ENCODE measurements at regions not wholly inside any gene's neighbourhood (a gene's known extent, or its start where the extent isn't known, plus 50 kb on each side); places are given as distances from the start of the nearest gene placed in this dataset.
"Not testable (repeated sequence)": the region's sequence is repeated elsewhere in the genome, so short reads cannot be mapped to it uniquely, and the experiment has no call there.

GRCh38 chr5:99187611-99188010, 258.8 kb upstream of the CHD1 start:
- DNase-seq (ENCODE audit: extremely low read depth in 1 of 2, low read depth in 1 of 2) = no peak

GRCh38 chr5:99179206-99179605, 250.4 kb upstream of the CHD1 start:
- no peak for DNase-seq (ENCODE audit: extremely low read depth in 1 of 2, low read depth in 1 of 2)

GRCh38 chr5:99177796-99178195, 249.0 kb upstream of the CHD1 start:
- DNase-seq (ENCODE audit: extremely low read depth in 1 of 2, low read depth in 1 of 2) = no peak

DNA sequence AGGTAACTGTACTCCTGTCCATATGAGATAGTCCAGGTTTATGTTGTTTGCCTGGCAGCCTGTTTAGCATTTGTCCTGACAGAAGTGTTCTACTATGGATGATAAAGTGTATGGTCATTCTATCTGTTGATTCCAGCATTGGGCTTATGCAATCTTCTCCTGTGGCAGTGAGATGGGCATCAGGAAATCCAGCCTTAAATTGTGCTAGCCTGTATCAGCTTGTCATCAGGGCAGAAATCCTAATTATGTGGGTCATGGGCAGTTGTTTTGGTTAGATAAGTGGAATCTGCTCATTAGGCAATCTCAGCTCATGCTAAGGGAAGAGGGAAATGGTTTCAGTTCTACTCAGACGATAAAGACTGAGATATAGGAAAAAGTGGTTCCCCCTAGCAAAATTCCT, 247.4 kb upstream of the CHD1 start:
- DNase-seq (ENCODE audit: extremely low read depth in 1 of 2, low read depth in 1 of 2) = no peak

DNA sequence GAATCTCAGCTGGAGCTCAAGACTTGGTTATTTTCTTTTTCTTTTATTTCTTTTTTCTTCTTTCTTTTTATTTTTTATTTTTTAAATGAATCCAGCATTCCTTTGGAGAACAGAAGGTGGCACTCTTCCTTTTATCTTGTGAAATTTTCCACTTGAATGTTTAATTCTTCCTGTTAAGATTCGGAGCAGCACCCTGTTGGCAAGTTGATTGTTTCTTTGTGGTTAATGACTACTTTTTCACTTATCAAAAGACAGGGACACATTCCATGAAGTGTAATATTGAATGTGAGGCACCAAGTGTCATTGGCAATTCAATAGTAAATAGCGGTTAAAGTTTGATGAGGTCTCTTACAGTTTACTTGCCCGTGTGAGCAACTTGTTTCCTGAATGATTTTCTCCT, 240.5 kb upstream of the CHD1 start:
- DNase-seq (ENCODE audit: extremely low read depth in 1 of 2, low read depth in 1 of 2) = no peak

DNA sequence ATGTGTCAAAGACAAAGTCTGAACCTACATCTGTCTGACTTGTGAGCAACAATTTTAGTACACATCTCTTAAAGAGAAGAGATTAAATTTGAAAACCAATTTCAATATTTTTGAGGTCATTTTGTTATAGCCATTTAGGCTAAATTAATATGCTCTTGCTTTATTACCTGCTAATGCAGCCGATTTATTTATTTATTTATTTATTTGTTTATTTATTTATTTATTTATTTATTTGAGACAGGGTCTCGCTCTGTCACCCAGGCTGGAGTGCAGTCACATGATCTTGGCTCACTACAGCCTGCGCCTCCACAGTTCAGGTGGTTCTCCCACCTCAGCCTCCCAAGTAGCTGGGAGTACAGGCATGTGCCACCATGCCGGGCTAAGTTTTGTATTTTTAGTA, 232.7 kb upstream of the CHD1 start:
- not testable (repeated sequence) for DNase-seq (ENCODE audit: extremely low read depth in 1 of 2, low read depth in 1 of 2)

DNA sequence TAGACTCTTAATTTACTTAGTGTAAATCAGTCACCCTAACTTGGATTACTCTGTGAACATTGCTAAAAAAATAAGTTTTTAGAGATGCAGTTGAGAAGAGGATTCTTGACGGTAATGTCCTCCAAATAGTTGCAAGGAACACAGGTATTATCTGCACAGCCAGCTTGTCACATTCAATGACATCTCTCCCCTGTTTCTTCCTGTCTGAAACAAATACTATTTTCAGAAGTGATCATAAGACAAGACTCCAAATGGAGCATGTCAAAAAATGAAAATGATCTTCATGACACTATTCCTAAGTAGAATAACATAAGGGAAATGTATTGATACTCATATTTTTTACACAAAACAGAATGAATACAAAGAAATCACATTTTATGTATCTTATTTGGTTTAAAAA, 227.9 kb upstream of the CHD1 start:
- DNase-seq (ENCODE audit: extremely low read depth in 1 of 2, low read depth in 1 of 2) = no peak

DNA sequence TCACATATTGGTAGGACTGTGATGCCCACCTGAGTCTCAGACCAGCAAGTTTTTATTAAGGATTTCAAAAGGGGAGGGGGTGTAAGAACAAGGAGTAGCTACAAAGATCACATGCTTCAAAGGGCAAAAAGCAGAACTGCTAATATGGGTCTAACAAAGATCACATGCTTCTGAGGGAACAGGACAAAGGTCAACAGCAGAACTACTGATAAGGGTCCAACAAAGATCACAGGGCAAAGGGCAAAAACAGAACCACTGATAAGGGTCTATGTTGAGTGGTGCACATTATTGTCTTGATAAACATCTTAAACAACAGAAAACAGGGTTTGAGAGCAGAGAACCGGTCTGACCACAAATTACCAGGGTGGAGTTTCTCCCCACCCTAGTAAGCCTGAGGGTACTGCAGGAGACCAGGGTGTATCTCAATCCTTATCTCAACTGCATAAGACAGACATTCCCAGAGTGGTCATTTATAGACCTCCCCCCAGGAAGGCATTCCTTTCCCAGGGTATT, 214.5 kb upstream of the CHD1 start:
- not testable (repeated sequence) for DNase-seq (ENCODE audit: extremely low read depth in 1 of 2, low read depth in 1 of 2)

GRCh38 chr5:99141534-99142128, 212.8 kb upstream of the CHD1 start:
- DNase-seq (ENCODE audit: extremely low read depth in 1 of 2, low read depth in 1 of 2) = no peak

GRCh38 chr5:99138911-99139310, 210.1 kb upstream of the CHD1 start:
- no peak for DNase-seq (ENCODE audit: extremely low read depth in 1 of 2, low read depth in 1 of 2)

GRCh38 chr5:99133921-99134320, 205.1 kb upstream of the CHD1 start:
- no peak for DNase-seq (ENCODE audit: extremely low read depth in 1 of 2, low read depth in 1 of 2)

GRCh38 chr5:99129768-99130501, 201.1 kb upstream of the CHD1 start:
- no peak for DNase-seq (ENCODE audit: extremely low read depth in 1 of 2, low read depth in 1 of 2)

- no peak for DNase-seq (ENCODE audit: extremely low read depth in 1 of 2, low read depth in 1 of 2)
Measured at GRCh38 chr5:99122976-99123375, 194.2 kb upstream of the CHD1 start.

- DNase-seq (ENCODE audit: extremely low read depth in 1 of 2, low read depth in 1 of 2) = no peak
Measured at GRCh38 chr5:99119326-99119725, 190.5 kb upstream of the CHD1 start.

DNA sequence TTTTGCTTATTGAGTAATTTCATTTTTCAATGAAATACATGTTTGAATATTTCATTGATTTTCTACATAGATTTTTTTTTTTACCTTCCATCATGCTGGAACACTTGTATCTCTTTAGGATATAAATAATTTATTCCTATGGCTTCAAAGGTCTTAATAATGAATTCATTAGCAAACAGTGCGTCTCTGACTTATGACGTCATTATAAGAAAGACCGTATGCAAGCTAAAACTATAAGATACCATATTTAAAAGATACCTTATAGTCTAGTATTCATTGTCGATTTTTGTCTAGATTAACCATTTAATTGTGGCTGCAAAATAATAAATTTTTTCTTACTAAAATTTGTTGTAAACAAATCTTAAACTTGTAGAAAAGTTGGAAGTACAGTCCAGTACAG, 187.7 kb upstream of the CHD1 start:
- DNase-seq (ENCODE audit: extremely low read depth in 1 of 2, low read depth in 1 of 2) = no peak

- no peak for DNase-seq (ENCODE audit: extremely low read depth in 1 of 2, low read depth in 1 of 2)
Measured at GRCh38 chr5:99109894-99110293, 181.1 kb upstream of the CHD1 start.

GRCh38 chr5:99105216-99105615, 176.4 kb upstream of the CHD1 start:
- DNase-seq (ENCODE audit: extremely low read depth in 1 of 2, low read depth in 1 of 2) = no peak

- no peak for DNase-seq (ENCODE audit: extremely low read depth in 1 of 2, low read depth in 1 of 2)
Measured at GRCh38 chr5:99104538-99105132, 175.8 kb upstream of the CHD1 start.

- no peak for DNase-seq (ENCODE audit: extremely low read depth in 1 of 2, low read depth in 1 of 2)
Measured at GRCh38 chr5:99102073-99102697, 173.4 kb upstream of the CHD1 start.

- no peak for DNase-seq (ENCODE audit: extremely low read depth in 1 of 2, low read depth in 1 of 2)
Measured at GRCh38 chr5:99099691-99100090, 170.9 kb upstream of the CHD1 start.

DNA sequence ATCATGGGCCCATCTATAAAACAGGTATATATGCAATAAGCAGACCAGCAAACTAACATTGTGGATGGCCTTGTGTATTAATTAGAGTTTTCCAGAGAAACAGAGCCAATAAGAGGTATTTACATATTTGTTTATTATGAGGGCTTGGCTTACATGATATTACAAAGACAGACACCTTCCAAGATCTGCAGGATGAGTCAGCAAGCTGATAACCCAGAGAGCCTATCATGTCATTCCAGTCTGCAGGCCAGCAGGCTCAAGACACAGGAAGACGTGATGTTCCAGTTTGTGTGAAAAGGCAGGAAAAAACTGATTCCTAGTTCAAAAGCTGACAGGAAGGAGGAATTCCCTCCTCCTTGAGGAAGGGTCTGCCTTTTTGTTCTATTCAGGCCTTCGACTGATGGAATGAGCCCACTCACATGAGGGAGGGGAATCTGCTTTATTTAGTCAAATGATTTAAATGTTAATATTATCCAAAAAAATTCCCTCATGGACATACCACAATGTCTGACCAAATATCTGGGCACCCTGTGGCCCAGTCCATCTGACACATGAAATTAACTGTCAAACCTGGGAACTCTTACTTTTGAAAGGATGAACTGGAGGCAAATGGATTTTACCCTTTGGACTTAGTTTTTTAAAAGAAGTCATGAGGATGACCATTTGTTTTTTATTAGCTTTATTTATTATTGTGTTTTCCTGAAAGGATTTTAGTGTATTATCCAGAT, 161.2 kb upstream of the CHD1 start:
- DNase-seq (ENCODE audit: extremely low read depth in 1 of 2, low read depth in 1 of 2) = no peak
